ENCODE measurements at regions not wholly inside any gene's neighbourhood (a gene's known extent, or its start where the extent isn't known, plus 50 kb on each side); places are given as distances from the start of the nearest gene placed in this dataset.
"Not testable (repeated sequence)": the region's sequence is repeated elsewhere in the genome, so short reads cannot be mapped to it uniquely, and the experiment has no call there.

- TF ChIP-seq, protein P1, sequence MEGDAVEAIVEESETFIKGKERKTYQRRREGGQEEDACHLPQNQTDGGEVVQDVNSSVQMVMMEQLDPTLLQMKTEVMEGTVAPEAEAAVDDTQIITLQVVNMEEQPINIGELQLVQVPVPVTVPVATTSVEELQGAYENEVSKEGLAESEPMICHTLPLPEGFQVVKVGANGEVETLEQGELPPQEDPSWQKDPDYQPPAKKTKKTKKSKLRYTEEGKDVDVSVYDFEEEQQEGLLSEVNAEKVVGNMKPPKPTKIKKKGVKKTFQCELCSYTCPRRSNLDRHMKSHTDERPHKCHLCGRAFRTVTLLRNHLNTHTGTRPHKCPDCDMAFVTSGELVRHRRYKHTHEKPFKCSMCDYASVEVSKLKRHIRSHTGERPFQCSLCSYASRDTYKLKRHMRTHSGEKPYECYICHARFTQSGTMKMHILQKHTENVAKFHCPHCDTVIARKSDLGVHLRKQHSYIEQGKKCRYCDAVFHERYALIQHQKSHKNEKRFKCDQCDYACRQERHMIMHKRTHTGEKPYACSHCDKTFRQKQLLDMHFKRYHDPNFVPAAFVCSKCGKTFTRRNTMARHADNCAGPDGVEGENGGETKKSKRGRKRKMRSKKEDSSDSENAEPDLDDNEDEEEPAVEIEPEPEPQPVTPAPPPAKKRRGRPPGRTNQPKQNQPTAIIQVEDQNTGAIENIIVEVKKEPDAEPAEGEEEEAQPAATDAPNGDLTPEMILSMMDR (conservative IDR thresholded peaks at IDR 0.05; ENCODE audit: low read length) = no peak
- DNase-seq (ENCODE audit: low read depth) = no peak
These were observed 470.3 kb upstream of the FRG2C start for GRCh38 chr3:75193797-75194196.

GRCh38 chr3:75214332-75214731, 449.8 kb upstream of the FRG2C start:
- not testable (repeated sequence) for DNase-seq (ENCODE audit: low read depth); H3K4me3 ChIP-seq (ENCODE audit: low read length)

More at GRCh38 chr3:75193797-75194196, 470.3 kb upstream of the FRG2C start:
- no peak overlapping the region for H3K4me3 ChIP-seq (ENCODE audit: low read length)

DNA sequence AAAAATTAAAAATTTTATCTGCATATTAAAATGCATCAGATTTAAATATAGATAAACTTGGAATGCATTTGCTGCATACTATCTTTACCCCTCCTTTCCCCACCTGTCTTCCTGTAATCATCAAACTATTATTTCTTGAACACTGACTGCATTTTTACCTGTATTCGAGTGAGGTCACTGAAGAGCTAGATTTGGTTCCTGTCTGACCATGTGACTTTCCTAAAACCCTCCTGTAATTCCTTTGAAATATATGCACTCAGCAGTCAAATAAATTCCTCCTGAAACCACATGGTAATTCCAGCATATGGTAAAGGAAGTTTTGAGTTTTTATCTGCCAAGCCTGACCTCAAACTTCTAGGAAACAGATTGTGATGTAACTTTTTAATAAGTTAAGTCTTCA, 445.6 kb upstream of the FRG2C start:
- TF ChIP-seq, protein P1 (conservative IDR thresholded peaks at IDR 0.05; ENCODE audit: low read length) = no peak
- no peak for DNase-seq (ENCODE audit: low read depth)
- no peak overlapping the region for H3K4me3 ChIP-seq (ENCODE audit: low read length)

GRCh38 chr3:75220932-75221331, 443.2 kb upstream of the FRG2C start:
- no peak overlapping the region for H3K4me3 ChIP-seq (ENCODE audit: low read length)
- no peak for DNase-seq (ENCODE audit: low read depth)
- TF ChIP-seq, protein P1 (conservative IDR thresholded peaks at IDR 0.05; ENCODE audit: low read length) = no peak

DNA sequence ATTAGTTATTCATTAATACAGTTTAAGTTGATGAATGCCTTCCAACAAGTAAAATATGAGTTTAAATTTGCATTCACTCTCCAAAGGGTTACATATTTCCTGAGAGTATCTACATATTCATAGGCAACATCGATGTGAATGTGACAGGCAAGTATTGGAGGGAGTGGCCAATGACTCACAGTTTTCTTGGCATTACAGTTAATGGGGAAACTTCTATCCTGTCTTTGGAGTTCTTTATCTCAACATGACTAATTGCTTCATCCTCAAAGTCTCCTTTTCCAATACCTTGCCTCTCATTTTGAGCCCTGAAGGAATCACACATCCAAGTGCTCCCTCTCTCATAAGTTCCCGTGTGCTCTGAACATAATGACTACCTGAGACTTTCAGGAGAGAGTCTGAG, 439.7 kb upstream of the FRG2C start:
- DNase-seq (ENCODE audit: low read depth) = no peak
- TF ChIP-seq, protein P1 (conservative IDR thresholded peaks at IDR 0.05; ENCODE audit: low read length) = no peak
- no peak overlapping the region for H3K4me3 ChIP-seq (ENCODE audit: low read length)

- DNase-seq (ENCODE audit: low read depth) = peak; percentile 3
- no peak overlapping the region for H3K4me3 ChIP-seq (ENCODE audit: low read length)
- TF ChIP-seq, protein P1 (conservative IDR thresholded peaks at IDR 0.05; ENCODE audit: low read length) = no peak
These were observed 431.9 kb upstream of the FRG2C start for GRCh38 chr3:75232216-75232615.

GRCh38 chr3:75235631-75236030, 428.5 kb upstream of the FRG2C start:
- no peak for DNase-seq (ENCODE audit: low read depth)
- H3K4me3 ChIP-seq (ENCODE audit: low read length) = no peak overlapping the region
- TF ChIP-seq, protein P1 (conservative IDR thresholded peaks at IDR 0.05; ENCODE audit: low read length) = no peak

GRCh38 chr3:75237053-75237452, 427.1 kb upstream of the FRG2C start:
- H3K4me3 ChIP-seq (ENCODE audit: low read length) = no peak overlapping the region
- TF ChIP-seq, protein P1 (conservative IDR thresholded peaks at IDR 0.05; ENCODE audit: low read length) = no peak
- DNase-seq (ENCODE audit: low read depth) = no peak

All from AG10803 (cell line).